ENCODE measurements at regions not wholly inside any gene's neighbourhood (a gene's known extent, or its start where the extent isn't known, plus 50 kb on each side); places are given as distances from the start of the nearest gene placed in this dataset.

- TF ChIP-seq CTCF (IDR thresholded peaks at IDR 0.05; ENCODE audit: poor library complexity, severe bottlenecking) (no peak), RAD21 (conservative IDR thresholded peaks at IDR 0.05) (no peak), MXI1 (conservative IDR thresholded peaks at IDR 0.05; ENCODE audit: poor library complexity, severe bottlenecking) (no peak), TAF1 (IDR thresholded peaks at IDR 0.05; ENCODE audit: low read depth) (no peak), EZH2 (IDR thresholded peaks at IDR 0.05; ENCODE audit: borderline replicate concordance, insufficient read depth, low read length, poor library complexity, severe bottlenecking) (no peak), SMC3 (conservative IDR thresholded peaks at IDR 0.05; ENCODE audit: poor library complexity) (no peak), EP300 (conservative IDR thresholded peaks at IDR 0.05; ENCODE audit: poor library complexity, severe bottlenecking) (no peak)
Observed at GRCh38 chr9:119003882-119004617, 365.2 kb downstream of the BRINP1 start.

Data from neural cell (in vitro differentiated cells).